Peyer's patch (tissue), 4 donors: ENCODE measurements at regions not wholly inside any gene's neighbourhood (a gene's known extent, or its start where the extent isn't known, plus 50 kb on each side); places are given as distances from the start of the nearest gene placed in this dataset.
"Not testable (repeated sequence)": the region's sequence is repeated elsewhere in the genome, so short reads cannot be mapped to it uniquely, and the experiment has no call there.

Experiments used
- DNase-seq, 3 donors: peaks; one replicate each; pipeline ENCODE4 v3.0.0-alpha.2; 2017 to 2019
- H3K27ac ChIP-seq, 4 donors: fragments of 200-600 bp; sonication (generic); one replicate each; pipeline ENCODE4 v1.5.1; 2016 to 2019
- H3K27me3 ChIP-seq, 2 donors: fragments of 200-600 bp; sonication (generic); one replicate each; pipeline ENCODE4 v1.5.1; 2019
- H3K36me3 ChIP-seq, 3 donors: fragments of 200-600 bp; sonication (generic); one replicate each; pipeline ENCODE4 v1.5.1; 2016 to 2019
- H3K4me1 ChIP-seq, 4 donors: fragments of 200-600 bp; sonication (generic); one replicate each; pipeline ENCODE4 v1.5.1; 2016 to 2019
- H3K4me3 ChIP-seq, 4 donors: fragments of 200-600 bp; sonication (generic); 1 replicate in 3 of 4; 2 replicates in 1 of 4; pipeline ENCODE4 v1.5.1; 2016 to 2019; ENCODE audit warnings: mild to moderate bottlenecking in 1 of 4
- H3K9me3 ChIP-seq, 4 donors: fragments of 200-600 bp; sonication (generic); one replicate each; pipeline ENCODE4 v1.5.1; 2016 to 2019; ENCODE audit warnings: mild to moderate bottlenecking in 1 of 4
- CTCF ChIP-seq, 6 experiments: fragments of 450-650 bp in 4 of 6; fragments of 200-600 bp in 2 of 6; sonication (generic) in 1 of 6; IDR thresholded peaks; one replicate each; pipeline ENCODE4 v1.5.1; 2017 to 2019; ENCODE audit warnings: antibody characterized with exemption in 6 of 6, mild to moderate bottlenecking in 3 of 6, moderate library complexity in 1 of 6
- POLR2A ChIP-seq, 2 donors: fragments of 450-650 bp; IDR thresholded peaks; one replicate each; pipeline ENCODE4 v1.5.1; 2017; ENCODE audit warnings: antibody characterized with exemption in 2 of 2, mild to moderate bottlenecking in 2 of 2, moderate library complexity in 2 of 2

DNA sequence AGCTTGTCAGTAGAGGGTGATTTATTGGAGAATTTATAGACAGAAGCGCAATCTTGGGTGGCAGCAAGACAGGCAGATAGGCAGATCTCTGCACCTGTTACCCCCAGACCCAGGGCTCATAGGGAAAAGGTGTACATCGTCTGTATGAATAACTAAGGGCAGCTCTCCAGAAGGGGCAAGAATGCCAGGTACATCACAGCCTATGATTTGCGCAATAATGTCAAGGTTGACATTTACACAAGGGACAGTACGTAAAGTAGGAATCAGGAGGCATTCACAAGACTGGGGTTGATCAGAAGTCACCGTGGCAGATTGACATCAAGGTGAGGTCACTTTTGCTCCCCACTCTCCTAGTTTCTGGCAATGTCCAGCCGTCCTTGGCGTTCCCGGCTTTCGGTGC, 524.1 kb downstream of the TRIML1 start:
- no peak overlapping the region for H3K27ac ChIP-seq
- no peak for TF ChIP-seq POLR2A (IDR thresholded peaks at IDR 0.05)
- no peak for TF ChIP-seq CTCF (IDR thresholded peaks at IDR 0.05)
- DNase-seq = no peak
- H3K4me1 ChIP-seq = no peaks in the 10 kb centered on the region
- H3K9me3 ChIP-seq = peaks cover 0 to 2% (median 0%) of the 10 kb centered on the region in 4 donors
- H3K36me3 ChIP-seq = no peaks in the 10 kb centered on the region
- no peak overlapping the region for H3K4me3 ChIP-seq
- no peaks in the 10 kb centered on the region for H3K27me3 ChIP-seq

DNA sequence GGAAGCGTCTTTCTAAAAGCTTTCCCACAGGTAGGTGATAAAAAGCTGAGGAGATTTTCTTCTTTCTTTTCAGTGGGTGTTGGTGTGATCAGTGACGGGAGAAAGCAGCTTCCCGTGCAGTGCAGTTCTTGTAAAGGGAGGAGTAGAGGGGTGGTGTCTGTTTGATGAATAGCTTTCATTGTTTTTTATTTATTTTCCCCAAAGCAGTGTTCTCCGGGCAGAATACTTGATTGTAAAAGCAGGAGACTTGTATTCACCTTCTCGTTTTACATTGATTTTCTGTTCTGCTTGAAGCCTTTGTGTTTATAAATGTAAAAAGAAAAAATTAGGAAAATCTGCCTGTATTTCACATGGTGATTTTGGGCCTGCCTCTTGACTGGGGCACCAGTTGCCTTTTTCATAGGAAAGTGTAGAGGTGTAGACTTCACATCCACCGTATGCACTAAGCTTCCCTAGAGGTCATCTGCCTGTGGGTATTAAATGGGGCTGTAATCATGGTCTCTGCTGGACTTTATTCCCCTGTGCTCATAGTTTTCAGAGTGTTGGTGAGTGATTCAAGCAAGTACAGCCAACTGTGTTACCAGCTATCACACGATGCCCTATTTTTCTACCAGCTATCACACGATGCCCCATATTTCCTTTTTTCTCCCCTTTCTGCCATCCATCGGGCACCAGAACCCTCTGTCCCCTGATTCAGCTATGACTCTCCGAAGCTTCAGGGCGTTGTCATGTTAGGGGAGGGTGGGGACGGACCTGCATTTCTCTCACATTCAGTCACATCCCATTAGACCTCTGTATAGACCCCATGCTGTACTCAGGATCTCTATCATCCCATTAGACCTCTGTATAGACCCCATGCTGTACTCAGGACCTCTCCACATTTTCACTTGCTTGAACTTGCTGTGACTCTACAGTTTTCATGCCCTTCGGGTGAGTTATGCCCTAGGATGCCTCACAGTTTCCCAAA, 526.5 kb downstream of the TRIML1 start:
- H3K27me3 ChIP-seq = no peaks in the 10 kb centered on the region

GRCh38 chr4:188678691-188679090, 539.5 kb downstream of the TRIML1 start:
- H3K27ac ChIP-seq, DNase-seq, H3K4me3 ChIP-seq, H3K4me1 ChIP-seq, H3K9me3 ChIP-seq, H3K36me3 ChIP-seq, H3K27me3 ChIP-seq: not testable (repeated sequence)

More for the DNA sequence above, 526.5 kb downstream of the TRIML1 start:
- H3K36me3 ChIP-seq = no peaks in the 10 kb centered on the region
- no peaks in the 10 kb centered on the region for H3K4me1 ChIP-seq
- no peak for TF ChIP-seq POLR2A (IDR thresholded peaks at IDR 0.05)
- no peak overlapping the region for H3K4me3 ChIP-seq
- H3K9me3 ChIP-seq = peaks cover 0 to 4% (median 0%) of the 10 kb centered on the region in 4 donors
- no peak for DNase-seq
- H3K27ac ChIP-seq = no peak overlapping the region

DNA sequence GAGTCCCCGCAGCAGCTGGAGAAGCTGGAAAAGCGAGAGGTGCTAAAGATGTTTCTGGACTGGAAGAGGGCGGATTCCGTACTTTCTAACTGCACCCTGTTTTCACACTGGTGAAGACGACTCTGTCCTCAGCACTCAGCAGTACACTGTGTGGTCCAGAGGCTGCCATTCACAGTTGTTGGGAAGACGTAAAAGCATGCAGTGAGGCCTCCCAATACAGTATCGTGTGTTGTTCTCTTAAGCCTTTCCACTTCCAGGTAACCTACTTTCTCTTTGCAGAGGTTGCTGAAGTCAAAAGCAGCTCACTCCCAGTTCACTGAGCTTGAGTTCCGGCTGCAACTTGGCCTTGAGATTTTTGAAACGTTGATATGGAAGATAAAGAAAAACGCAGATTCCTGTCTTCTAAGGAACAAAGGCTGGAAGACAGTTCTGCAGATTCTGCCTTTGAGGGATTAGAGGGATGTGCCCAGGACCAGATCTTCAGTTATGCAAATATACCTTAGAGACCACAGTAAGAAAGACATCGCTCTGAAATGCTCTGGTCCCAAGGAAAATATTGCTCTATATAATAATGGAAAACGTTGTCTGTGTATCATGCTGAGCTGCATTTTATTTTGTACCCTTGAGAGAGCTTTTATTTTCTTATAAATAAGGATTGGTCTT, 540.9 kb downstream of the TRIML1 start:
- H3K27me3 ChIP-seq = no peaks in the 10 kb centered on the region
- TF ChIP-seq CTCF (IDR thresholded peaks at IDR 0.05) (no peak), POLR2A (IDR thresholded peaks at IDR 0.05) (no peak)
- H3K4me1 ChIP-seq = no peaks in the 10 kb centered on the region
- no peaks in the 10 kb centered on the region for H3K36me3 ChIP-seq
- H3K27ac ChIP-seq = no peak overlapping the region
- no peak overlapping the region for H3K4me3 ChIP-seq
- no peak for DNase-seq
- no peaks in the 10 kb centered on the region for H3K9me3 ChIP-seq

- H3K4me1 ChIP-seq = no peaks in the 10 kb centered on the region
- H3K36me3 ChIP-seq = no peaks in the 10 kb centered on the region
- TF ChIP-seq CTCF (IDR thresholded peaks at IDR 0.05) = no peak
- no peak for TF ChIP-seq POLR2A (IDR thresholded peaks at IDR 0.05)
- no peaks in the 10 kb centered on the region for H3K27me3 ChIP-seq
- no peak overlapping the region for H3K4me3 ChIP-seq
- no peak for DNase-seq
- no peak overlapping the region for H3K27ac ChIP-seq
- H3K9me3 ChIP-seq = no peaks in the 10 kb centered on the region
These were observed 541.4 kb downstream of the TRIML1 start for GRCh38 chr4:188680667-188681063.

- DNase-seq = no peak
- Histone ChIP-seq H3K27ac (no peak overlapping the region), H3K9me3 (no peaks in the 10 kb centered on the region), H3K27me3 (no peaks in the 10 kb centered on the region), H3K36me3 (no peaks in the 10 kb centered on the region), H3K4me1 (no peaks in the 10 kb centered on the region), H3K4me3 (no peak overlapping the region)
- TF ChIP-seq CTCF (IDR thresholded peaks at IDR 0.05) (no peak), POLR2A (IDR thresholded peaks at IDR 0.05) (no peak)
These were observed 543.1 kb downstream of the TRIML1 start for GRCh38 chr4:188682321-188682720.
